DND-41 (cell line): ENCODE measurements at regions not wholly inside any gene's neighbourhood (a gene's known extent, or its start where the extent isn't known, plus 50 kb on each side); places are given as distances from the start of the nearest gene placed in this dataset.

ENCODE experiments used
- EZH2 ChIP-seq: IDR thresholded peaks from 3 replicates; pipeline ENCODE4 v1.6.1; 2012; ENCODE audit warnings: borderline replicate concordance, low read depth, mild to moderate bottlenecking, moderate library complexity, low read length, inconsistent platforms; ENCODE audit not compliant: severe bottlenecking
- TF ChIP-seq, protein P1 (sequence below): IDR thresholded peaks from 2 replicates; pipeline ENCODE4 v1.5.1; 2012; ENCODE audit warnings: borderline replicate concordance, low read length, moderate library complexity, mild to moderate bottlenecking; ENCODE audit not compliant: poor library complexity, severe bottlenecking; ENCODE audit errors: extremely low read depth

GRCh38 chr12:54721312-54721711, 73.1 kb upstream of the DCD start:
- TF ChIP-seq, protein P1, sequence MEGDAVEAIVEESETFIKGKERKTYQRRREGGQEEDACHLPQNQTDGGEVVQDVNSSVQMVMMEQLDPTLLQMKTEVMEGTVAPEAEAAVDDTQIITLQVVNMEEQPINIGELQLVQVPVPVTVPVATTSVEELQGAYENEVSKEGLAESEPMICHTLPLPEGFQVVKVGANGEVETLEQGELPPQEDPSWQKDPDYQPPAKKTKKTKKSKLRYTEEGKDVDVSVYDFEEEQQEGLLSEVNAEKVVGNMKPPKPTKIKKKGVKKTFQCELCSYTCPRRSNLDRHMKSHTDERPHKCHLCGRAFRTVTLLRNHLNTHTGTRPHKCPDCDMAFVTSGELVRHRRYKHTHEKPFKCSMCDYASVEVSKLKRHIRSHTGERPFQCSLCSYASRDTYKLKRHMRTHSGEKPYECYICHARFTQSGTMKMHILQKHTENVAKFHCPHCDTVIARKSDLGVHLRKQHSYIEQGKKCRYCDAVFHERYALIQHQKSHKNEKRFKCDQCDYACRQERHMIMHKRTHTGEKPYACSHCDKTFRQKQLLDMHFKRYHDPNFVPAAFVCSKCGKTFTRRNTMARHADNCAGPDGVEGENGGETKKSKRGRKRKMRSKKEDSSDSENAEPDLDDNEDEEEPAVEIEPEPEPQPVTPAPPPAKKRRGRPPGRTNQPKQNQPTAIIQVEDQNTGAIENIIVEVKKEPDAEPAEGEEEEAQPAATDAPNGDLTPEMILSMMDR: no peak
- no peak for TF ChIP-seq EZH2
